NCI-H526 (cell line): ENCODE measurements at regions not wholly inside any gene's neighbourhood (a gene's known extent, or its start where the extent isn't known, plus 50 kb on each side); places are given as distances from the start of the nearest gene placed in this dataset.

Source experiments
- DNase-seq, 2 experiments: peaks; one replicate each; lab custom pipeline; 2025; lab: John Stamatoyannopoulos, UW

- no peak for DNase-seq
Observed at GRCh38 chr4:101593666-101594065, 196.9 kb upstream of the BANK1 start.

DNA sequence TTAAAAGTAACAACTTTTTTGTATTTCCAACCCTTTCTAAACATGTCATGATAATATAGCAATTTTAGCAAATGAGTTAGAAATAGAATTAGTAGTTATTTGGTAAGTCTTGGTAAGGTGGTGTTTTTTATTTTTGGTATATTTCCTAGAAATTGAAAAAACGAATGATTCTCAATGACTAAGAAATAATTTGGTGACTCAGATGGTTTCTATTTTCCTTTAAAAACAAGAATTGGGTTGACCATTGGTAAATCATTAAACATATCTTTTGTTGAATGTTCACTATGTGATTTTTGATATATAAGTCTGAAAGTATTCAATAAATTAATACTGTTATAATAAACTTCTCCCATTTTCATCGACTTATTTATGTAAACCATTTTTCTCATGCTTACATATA is 206.2 kb upstream of the BANK1 start:
- no peak for DNase-seq

DNA sequence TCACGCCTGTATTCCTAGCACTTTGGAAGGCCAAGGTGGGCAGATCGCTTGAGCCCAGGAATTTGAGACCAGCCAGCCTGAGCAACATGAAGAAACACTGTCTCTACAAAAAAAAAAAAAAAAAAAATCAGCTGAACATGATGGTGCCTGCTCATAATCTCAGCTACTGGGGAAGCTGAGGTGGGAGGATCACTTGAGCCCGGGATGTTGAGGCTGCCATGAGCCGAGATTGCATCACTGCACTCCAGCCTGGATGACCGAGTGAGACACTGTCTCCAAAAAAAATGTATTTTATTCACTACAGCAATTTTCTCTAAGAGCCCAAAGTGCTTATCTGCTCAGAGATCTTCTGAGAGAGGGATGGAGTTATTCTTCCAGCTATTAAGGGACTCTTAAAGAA is 215.8 kb upstream of the PPP3CA start:
- no peak for DNase-seq

GRCh38 chr4:101556842-101557241 is 209.5 kb upstream of the PPP3CA start:
- DNase-seq, result no peak

- DNase-seq, result no peak
Observed at GRCh38 chr4:101555341-101555880, 208.1 kb upstream of the PPP3CA start.

GRCh38 chr4:101540336-101540735 is 193.0 kb upstream of the PPP3CA start:
- no peak for DNase-seq

DNA sequence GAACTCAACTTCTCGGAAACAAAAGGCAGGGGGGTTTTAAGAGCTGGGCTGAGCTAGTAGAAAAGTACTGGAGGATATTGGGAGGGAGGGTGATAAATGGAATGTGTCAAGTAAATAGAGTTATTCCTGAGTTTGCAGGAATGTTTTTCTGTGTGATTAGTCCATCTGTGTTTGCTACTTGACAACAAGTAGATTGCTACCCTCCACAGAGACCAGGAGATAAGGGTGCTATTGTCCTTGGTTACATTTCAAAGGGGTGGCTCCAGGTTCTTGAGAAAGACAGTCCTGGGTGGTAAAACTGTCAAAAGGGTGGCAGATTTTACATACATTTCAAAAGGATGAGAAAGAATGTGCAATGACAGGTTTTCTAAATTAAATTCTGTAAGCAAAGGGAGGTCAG is 181.2 kb upstream of the PPP3CA start:
- DNase-seq, result no peak

GRCh38 chr4:101527188-101527587 is 179.9 kb upstream of the PPP3CA start:
- no peak for DNase-seq

GRCh38 chr4:101515566-101515965 is 168.2 kb upstream of the PPP3CA start:
- DNase-seq, result no peak

- DNase-seq, result no peak
Observed at GRCh38 chr4:101515099-101515498, 167.8 kb upstream of the PPP3CA start.

DNA sequence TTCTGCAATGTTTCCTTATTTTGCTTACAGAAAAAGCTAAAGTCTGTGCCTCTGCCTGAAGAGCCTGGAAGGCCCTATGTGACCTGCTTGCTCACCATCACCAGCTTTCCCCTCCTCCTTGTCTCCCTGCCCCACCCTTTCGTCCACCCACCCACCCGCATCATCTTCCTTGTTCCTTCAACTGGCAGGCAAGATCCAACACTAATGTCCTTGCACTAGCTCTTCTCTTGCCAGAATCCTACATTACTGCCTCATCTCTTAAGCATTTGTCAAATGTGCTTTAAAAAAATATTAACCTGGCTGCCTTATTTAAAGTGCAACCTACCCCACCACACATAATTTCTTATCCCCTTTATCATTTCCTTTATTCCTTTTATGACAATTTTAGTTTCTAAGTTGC is 165.1 kb upstream of the PPP3CA start:
- DNase-seq, result no peak

- DNase-seq, result no peak
Observed at GRCh38 chr4:101501421-101501820, 154.1 kb upstream of the PPP3CA start.

DNA sequence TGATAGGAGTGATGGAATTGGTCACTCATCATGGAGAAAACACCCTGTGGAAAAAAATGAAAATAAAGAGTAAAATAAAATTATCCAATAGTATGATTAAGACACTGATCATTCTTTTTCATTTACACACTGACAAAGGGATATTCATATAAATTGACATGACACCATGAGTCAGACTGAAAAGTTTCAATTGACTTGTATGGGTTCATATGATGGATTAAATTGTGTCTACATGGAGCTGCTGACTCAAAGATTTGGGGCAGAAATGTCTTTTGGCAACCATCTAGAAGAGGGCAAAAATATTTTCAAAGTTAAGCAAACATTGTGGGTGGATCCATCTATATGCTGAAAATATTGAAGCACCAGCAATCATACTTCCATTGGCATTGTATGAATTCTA is 153.4 kb upstream of the PPP3CA start:
- DNase-seq, result no peak

GRCh38 chr4:101475246-101475645 is 127.9 kb upstream of the PPP3CA start:
- peak in 1 of 2 experiments; percentile 0 for DNase-seq

DNA sequence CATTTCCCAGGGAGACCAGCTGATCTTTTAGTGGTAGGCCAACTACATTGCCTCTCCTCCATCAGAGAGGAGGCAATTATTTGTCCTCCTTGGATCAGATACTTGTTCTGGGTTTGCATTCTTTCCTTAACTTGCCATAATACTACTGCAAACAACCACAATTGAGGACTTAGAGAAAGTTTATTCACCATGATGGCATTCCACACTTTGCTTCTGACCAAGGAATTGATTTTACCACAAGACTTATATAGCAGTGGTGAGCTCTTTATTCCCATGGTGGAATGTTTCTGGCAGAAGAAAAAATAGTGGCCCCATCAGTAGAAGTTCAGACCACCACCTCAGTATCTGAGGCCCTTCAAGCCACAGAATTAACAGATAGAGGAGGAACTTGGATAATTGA is 123.9 kb upstream of the PPP3CA start:
- DNase-seq, result no peak

DNA sequence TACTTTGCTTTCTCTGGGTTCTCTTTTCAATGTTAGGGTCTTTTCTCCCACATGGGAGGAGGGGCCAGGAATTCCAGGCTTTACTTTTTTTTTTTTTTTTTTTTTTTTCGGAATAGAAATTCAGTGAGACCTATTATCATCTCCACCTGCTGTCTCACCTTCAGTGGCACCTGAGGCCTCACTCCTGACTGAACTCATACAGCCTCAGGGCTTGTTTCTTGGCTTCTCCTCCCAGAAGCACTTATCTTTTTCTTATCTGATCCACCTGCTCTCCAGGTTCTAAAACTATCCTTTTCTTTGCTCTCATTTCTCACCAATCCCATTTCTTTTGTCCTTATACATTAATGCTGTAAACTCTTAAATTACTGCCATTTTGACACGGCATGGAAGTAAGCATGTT is 117.3 kb upstream of the PPP3CA start:
- no peak for DNase-seq

DNA sequence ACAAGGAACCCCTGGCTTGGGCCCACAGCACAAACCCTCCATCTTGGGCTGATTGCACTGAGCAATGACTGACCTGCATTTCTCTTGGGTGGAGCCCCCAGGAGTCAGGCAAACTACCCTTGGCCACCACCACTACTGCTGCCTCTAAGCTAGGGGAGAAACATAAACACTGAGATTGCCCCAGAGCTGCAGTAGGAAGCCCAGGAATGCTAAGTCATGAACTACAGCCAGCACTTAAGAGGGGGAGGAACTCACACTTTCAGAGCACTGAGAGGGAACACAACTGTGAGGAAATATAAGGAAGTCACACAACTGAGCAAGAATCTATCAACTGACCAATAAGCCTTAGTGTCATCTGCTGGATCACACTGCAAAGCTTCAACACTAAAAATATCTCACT is 111.6 kb upstream of the PPP3CA start:
- no peak for DNase-seq

GRCh38 chr4:101458473-101458872 is 111.1 kb upstream of the PPP3CA start:
- DNase-seq, result no peak

GRCh38 chr4:101451086-101451485 is 103.8 kb upstream of the PPP3CA start:
- no peak for DNase-seq

- no peak for DNase-seq
Observed at GRCh38 chr4:101441446-101441845, 94.1 kb upstream of the PPP3CA start.

- DNase-seq, result no peak
Observed at GRCh38 chr4:101439926-101440325, 92.6 kb upstream of the PPP3CA start.

GRCh38 chr4:101421386-101421785 is 74.1 kb upstream of the PPP3CA start:
- DNase-seq, result no peak

GRCh38 chr4:101420661-101421060 is 73.3 kb upstream of the PPP3CA start:
- DNase-seq, result no peak

GRCh38 chr4:101419336-101420135 is 72.2 kb upstream of the PPP3CA start:
- peak; percentile 88 to 92 for DNase-seq
